Mammary epithelial cell (primary cell): ENCODE measurements at regions not wholly inside any gene's neighbourhood (a gene's known extent, or its start where the extent isn't known, plus 50 kb on each side); places are given as distances from the start of the nearest gene placed in this dataset.

Source experiments
- CTCF ChIP-seq, 2 donors: IDR thresholded peaks in 1 of 2; conservative IDR thresholded peaks in 1 of 2; 2 replicates each; pipeline ENCODE4 v1.5.1; 2011 to 2012; ENCODE audit warnings: inconsistent platforms in 2 of 2, low read length in 2 of 2, mild to moderate bottlenecking in 2 of 2, control low read depth in 1 of 2, low read depth in 1 of 2; ENCODE audit not compliant: insufficient read depth in 1 of 2; ENCODE audit errors: extremely low read depth in 1 of 2
- EZH2 ChIP-seq: IDR thresholded peaks from 2 replicates; pipeline ENCODE4 v1.6.1; 2012; ENCODE audit warnings: low read length, inconsistent platforms, borderline replicate concordance

- TF ChIP-seq CTCF (conservative IDR thresholded peaks at IDR 0.05 in 1 of 2, IDR thresholded peaks at IDR 0.05 in 1 of 2; ENCODE audit: extremely low read depth in 1 of 2, insufficient read depth in 1 of 2, low read depth in 1 of 2, low read length in 2 of 2) (no peak), EZH2 (no peak)
These were observed 201.2 kb upstream of the KLHL29 start for GRCh38 chr2:23183733-23184132.
